Ecto neural progenitor cell (in vitro differentiated cells): ENCODE measurements at regions not wholly inside any gene's neighbourhood (a gene's known extent, or its start where the extent isn't known, plus 50 kb on each side); places are given as distances from the start of the nearest gene placed in this dataset.
"Not testable (repeated sequence)": the region's sequence is repeated elsewhere in the genome, so short reads cannot be mapped to it uniquely, and the experiment has no call there.

ENCODE experiments used
- DNase-seq: peaks from one replicate; pipeline ENCODE4 v3.0.0-alpha.2; 2018; ENCODE audit warnings: low spot score

GRCh38 chr3:187795207-187795960 is 50.1 kb upstream of the BCL6 start:
- DNase-seq, result no peak

GRCh38 chr3:187798126-187798525 is 52.9 kb upstream of the BCL6 start:
- no peak for DNase-seq

- DNase-seq, result no peak
These were observed 53.6 kb upstream of the BCL6 start for GRCh38 chr3:187798531-187799530.

- no peak for DNase-seq
These were observed 54.8 kb upstream of the BCL6 start for GRCh38 chr3:187799942-187800641.

GRCh38 chr3:187801152-187801551 is 55.9 kb upstream of the BCL6 start:
- no peak for DNase-seq

GRCh38 chr3:187802203-187802927 is 57.1 kb upstream of the BCL6 start:
- no peak for DNase-seq

GRCh38 chr3:187802928-187803259 is 57.6 kb upstream of the BCL6 start:
- DNase-seq, result no peak

GRCh38 chr3:187804120-187804744 is 59.0 kb upstream of the BCL6 start:
- no peak for DNase-seq

- no peak for DNase-seq
These were observed 59.5 kb upstream of the BCL6 start for GRCh38 chr3:187804745-187805121.

- no peak for DNase-seq
These were observed 60.5 kb upstream of the BCL6 start for GRCh38 chr3:187805774-187806173.

GRCh38 chr3:187807086-187807862 is 62.0 kb upstream of the BCL6 start:
- no peak for DNase-seq

- no peak for DNase-seq
These were observed 63.2 kb upstream of the BCL6 start for GRCh38 chr3:187808527-187808895.

- no peak for DNase-seq
These were observed 64.3 kb upstream of the BCL6 start for GRCh38 chr3:187809612-187809991.

- DNase-seq, result no peak
These were observed 64.8 kb upstream of the BCL6 start for GRCh38 chr3:187810021-187810446.

GRCh38 chr3:187811585-187812250 is 66.5 kb upstream of the BCL6 start:
- no peak for DNase-seq

- no peak for DNase-seq
These were observed 67.2 kb upstream of the BCL6 start for GRCh38 chr3:187812496-187812895.

- no peak for DNase-seq
These were observed 67.9 kb upstream of the BCL6 start for GRCh38 chr3:187813198-187813597.

- not testable (repeated sequence) for DNase-seq
These were observed 72.5 kb upstream of the BCL6 start for GRCh38 chr3:187817766-187818165.

- DNase-seq, result no peak
These were observed 76.5 kb upstream of the BCL6 start for GRCh38 chr3:187821616-187822317.

GRCh38 chr3:187822402-187822801 is 77.1 kb upstream of the BCL6 start:
- no peak for DNase-seq
